ENCODE measurements at regions not wholly inside any gene's neighbourhood (a gene's known extent, or its start where the extent isn't known, plus 50 kb on each side); places are given as distances from the start of the nearest gene placed in this dataset.

- no peak overlapping the region for H3K4me3 Mint-ChIP-seq
- H3K9me2 ChIP-seq (ENCODE audit: insufficient read depth) = no peaks in the 10 kb centered on the region
- H3K4me2 ChIP-seq = no peak overlapping the region
- no peaks in the 10 kb centered on the region for H3K27me3 Mint-ChIP-seq (ENCODE audit: insufficient read depth, low read depth, poor library complexity)
- no peaks in the 10 kb centered on the region for H3F3A ChIP-seq (replicated peaks; ENCODE audit: low read depth)
- no peak overlapping the region for H2AFZ ChIP-seq
- H3K36me3 ChIP-seq (ENCODE audit: insufficient read depth) = no peaks in the 10 kb centered on the region
- H3K4me3 ChIP-seq = no peak overlapping the region
- H3K9me3 Mint-ChIP-seq = no peaks in the 10 kb centered on the region
- 0 out of 2 replicates have a peak, but pooled peaks cover 4% of the 10 kb centered on the region for H3K4me1 ChIP-seq (ENCODE audit: insufficient read depth)
- TF ChIP-seq ETS1 (IDR thresholded peaks at IDR 0.05) = no peak
- TF ChIP-seq ZNF114 (CRISPR knock-in tag; IDR thresholded peaks at IDR 0.05) = no peak
- TF ChIP-seq CTCF (conservative IDR thresholded peaks at IDR 0.05; ENCODE audit: low read depth in 2 of 2) = no peak
- TF ChIP-seq CREB1 (CRISPR knock-in tag; IDR thresholded peaks at IDR 0.05; ENCODE audit: low read depth) = no peak
- TF ChIP-seq REST (IDR thresholded peaks at IDR 0.05; ENCODE audit: unreplicated experiment) = no peak
- no peak for TF ChIP-seq POLR2AphosphoS5 (IDR thresholded peaks at IDR 0.05; ENCODE audit: low read depth)
- no peak for TF ChIP-seq ZNF331 (CRISPR knock-in tag; IDR thresholded peaks at IDR 0.05; ENCODE audit: low read depth)
- no peak for TF ChIP-seq EZH2 (IDR thresholded peaks at IDR 0.05; ENCODE audit: low read depth, unreplicated experiment)
- no peak for TF ChIP-seq STAT1 (IDR thresholded peaks at IDR 0.05; ENCODE audit: unreplicated experiment)
- no peak for TF ChIP-seq JUNB (IDR thresholded peaks at IDR 0.05; ENCODE audit: unreplicated experiment)
- no peak for TF ChIP-seq EZH2phosphoT487 (IDR thresholded peaks at IDR 0.05; ENCODE audit: unreplicated experiment)
- no peak for TF ChIP-seq NANOG (IDR thresholded peaks at IDR 0.05; ENCODE audit: borderline replicate concordance)
- TF ChIP-seq ZNF462 (CRISPR knock-in tag; IDR thresholded peaks at IDR 0.05) = no peak
- no peaks in the 10 kb centered on the region for H3K79me2 ChIP-seq (replicated peaks; ENCODE audit: insufficient read depth)
- peak; percentile 1 for DNase-seq (ENCODE audit: low spot score)
- H3K4me1 Mint-ChIP-seq = peaks cover 4% of the 10 kb centered on the region
- H4K20me1 ChIP-seq (replicated peaks; ENCODE audit: insufficient read depth) = no peaks in the 10 kb centered on the region
- no peaks in the 10 kb centered on the region; the same call in 2 of the 3 replicates for H3K36me3 Mint-ChIP-seq (ENCODE audit: low read depth)
- no peak for ATAC-seq
- H3K27me3 ChIP-seq (ENCODE audit: insufficient read depth) = no peaks in the 10 kb centered on the region
- no peak overlapping the region for H3K27ac Mint-ChIP-seq
- no peak overlapping the region for H3K27ac ChIP-seq (ENCODE audit: low read depth)
Measured at GRCh38 chr17:63249256-63250004, 196.7 kb downstream of the CYB561 start.
